Activated naive CD4-positive, alpha-beta T cell treated with anti-CD3 and anti-CD28 coated beads, Interleukin-2, amount 50 U/mL, for 72 hours (primary cell): ENCODE measurements at regions not wholly inside any gene's neighbourhood (a gene's known extent, or its start where the extent isn't known, plus 50 kb on each side); places are given as distances from the start of the nearest gene placed in this dataset.
"Not testable (repeated sequence)": the region's sequence is repeated elsewhere in the genome, so short reads cannot be mapped to it uniquely, and the experiment has no call there.

Experiments used
- ATAC-seq, 2 donors: fragments of 150-1000 bp; cut with Tn5 transposase; 2 replicates each; pipeline ENCODE4 v1.10.0; 2021; ENCODE audit warnings: mild to moderate bottlenecking in 2 of 2, moderate library complexity in 2 of 2
- DNase-seq, 2 donors: peaks; one replicate each; pipeline ENCODE4 v3.0.0; 2021 to 2022; ENCODE audit warnings: low spot score in 2 of 2
- H3K27ac Mint-ChIP-seq, 2 donors: one replicate each; pipeline ENCODE4 v1.8.0; 2022; ENCODE audit warnings: mild to moderate bottlenecking in 2 of 2, mixed read lengths in 2 of 2
- H3K36me3 Mint-ChIP-seq, 2 donors: one replicate each; pipeline ENCODE4 v1.8.0; 2022; ENCODE audit warnings: mixed read lengths in 2 of 2
- H3K9me3 Mint-ChIP-seq, 2 donors: one replicate each; pipeline ENCODE4 v1.8.0; 2022; ENCODE audit warnings: mixed read lengths in 2 of 2

GRCh38 chr2:136281281-136282114 is 163.5 kb upstream of the CXCR4 start:
- peak; percentile 19 to 64 for DNase-seq
- peaks cover 8 to 9% of the 10 kb centered on the region in 2 donors for H3K36me3 Mint-ChIP-seq
- peak; percentile 67 to 76 for ATAC-seq
- peak overlapping the region; percentile 7 to 8 for H3K27ac Mint-ChIP-seq
- H3K9me3 Mint-ChIP-seq = peaks cover 0 to 3% of the 10 kb centered on the region in 2 donors

GRCh38 chr2:136266346-136266745 is 148.4 kb upstream of the CXCR4 start:
- peaks cover 34 to 40% of the 10 kb centered on the region in 2 donors for H3K36me3 Mint-ChIP-seq
- H3K27ac Mint-ChIP-seq, DNase-seq, ATAC-seq: not testable (repeated sequence)
- H3K9me3 Mint-ChIP-seq = peaks cover 19 to 28% of the 10 kb centered on the region in 2 donors

- no peak for DNase-seq
- Mint-ChIP-seq H3K36me3 (peaks cover 9 to 19% of the 10 kb centered on the region in 2 donors), H3K27ac (no peak overlapping the region), H3K9me3 (peaks cover 11 to 14% of the 10 kb centered on the region in 2 donors)
- ATAC-seq = no peak
Measured at GRCh38 chr2:136259551-136259950, 141.6 kb upstream of the CXCR4 start.

GRCh38 chr2:136257893-136258292 is 139.9 kb upstream of the CXCR4 start:
- H3K9me3 Mint-ChIP-seq = peaks cover 0 to under 1% of the 10 kb centered on the region in 2 donors
- ATAC-seq (no peak), DNase-seq (no peak)
- H3K36me3 Mint-ChIP-seq = peaks cover 0 to 2% of the 10 kb centered on the region in 2 donors
- no peak overlapping the region for H3K27ac Mint-ChIP-seq

GRCh38 chr2:136255648-136256461 is 137.9 kb upstream of the CXCR4 start:
- Mint-ChIP-seq H3K36me3 (no peaks in the 10 kb centered on the region), H3K9me3 (peaks cover 0 to 4% of the 10 kb centered on the region in 2 donors), H3K27ac (no peak overlapping the region)
- ATAC-seq = peak; percentile 44 to 59
- no peak for DNase-seq

- Mint-ChIP-seq H3K9me3 (peaks cover 0 to 11% of the 10 kb centered on the region in 2 donors), H3K27ac (peak overlapping the region in 1 of 2 donors; percentile 40), H3K36me3 (no peaks in the 10 kb centered on the region)
- DNase-seq = no peak
- ATAC-seq = no peak
Measured at GRCh38 chr2:136255127-136255526, 137.2 kb upstream of the CXCR4 start.

GRCh38 chr2:136254681-136255080 is 136.7 kb upstream of the CXCR4 start:
- no peak for ATAC-seq
- Mint-ChIP-seq H3K27ac (peak overlapping the region in 1 of 2 donors; percentile 40), H3K36me3 (no peaks in the 10 kb centered on the region), H3K9me3 (peaks cover 0 to 11% of the 10 kb centered on the region in 2 donors)
- DNase-seq = no peak

- Mint-ChIP-seq H3K9me3 (peaks cover 0 to 16% of the 10 kb centered on the region in 2 donors), H3K27ac (no peak overlapping the region), H3K36me3 (no peaks in the 10 kb centered on the region)
- ATAC-seq = no peak
- no peak for DNase-seq
Measured at GRCh38 chr2:136253288-136254004, 135.5 kb upstream of the CXCR4 start.

GRCh38 chr2:136251885-136252585 is 134.1 kb upstream of the CXCR4 start:
- ATAC-seq (no peak), DNase-seq (no peak)
- Mint-ChIP-seq H3K9me3 (peaks cover 0 to 16% of the 10 kb centered on the region in 2 donors), H3K27ac (no peak overlapping the region), H3K36me3 (no peaks in the 10 kb centered on the region)

- Mint-ChIP-seq H3K36me3 (no peaks in the 10 kb centered on the region), H3K9me3 (peaks cover 0 to 16% of the 10 kb centered on the region in 2 donors), H3K27ac (no peak overlapping the region)
- DNase-seq (no peak), ATAC-seq (no peak)
Measured at GRCh38 chr2:136251197-136251884, 133.4 kb upstream of the CXCR4 start.

GRCh38 chr2:136250131-136250530 is 132.2 kb upstream of the CXCR4 start:
- Mint-ChIP-seq H3K9me3 (peaks cover 0 to 16% of the 10 kb centered on the region in 2 donors), H3K36me3 (no peaks in the 10 kb centered on the region), H3K27ac (no peak overlapping the region)
- no peak for ATAC-seq
- DNase-seq = no peak

GRCh38 chr2:136248907-136249306 is 131.0 kb upstream of the CXCR4 start:
- Mint-ChIP-seq H3K9me3 (peaks cover 0 to 16% of the 10 kb centered on the region in 2 donors), H3K27ac (no peak overlapping the region), H3K36me3 (no peaks in the 10 kb centered on the region)
- no peak for ATAC-seq
- DNase-seq = no peak

GRCh38 chr2:136248242-136248641 is 130.3 kb upstream of the CXCR4 start:
- DNase-seq = no peak
- ATAC-seq = no peak
- Mint-ChIP-seq H3K9me3 (peaks cover 0 to 16% of the 10 kb centered on the region in 2 donors), H3K36me3 (no peaks in the 10 kb centered on the region), H3K27ac (peak overlapping the region in 1 of 2 donors; percentile 87)

- DNase-seq (peak in 1 of 2 donors; percentile 40), ATAC-seq (peak; percentile 13 to 79)
- Mint-ChIP-seq H3K9me3 (peaks cover 0 to 16% of the 10 kb centered on the region in 2 donors), H3K27ac (no peak overlapping the region), H3K36me3 (no peaks in the 10 kb centered on the region)
Measured at GRCh38 chr2:136247204-136247950, 129.4 kb upstream of the CXCR4 start.

- Mint-ChIP-seq H3K9me3 (peaks cover 0 to 12% of the 10 kb centered on the region in 2 donors), H3K27ac (no peak overlapping the region), H3K36me3 (no peaks in the 10 kb centered on the region)
- no peak for DNase-seq
- no peak for ATAC-seq
Measured at GRCh38 chr2:136246086-136246669, 128.2 kb upstream of the CXCR4 start.
